Neural progenitor cell (in vitro differentiated cells): ENCODE measurements at regions not wholly inside any gene's neighbourhood (a gene's known extent, or its start where the extent isn't known, plus 50 kb on each side); places are given as distances from the start of the nearest gene placed in this dataset.

ENCODE experiments used
- CTCF ChIP-seq: fragments of 200-600 bp; sonication (generic); IDR thresholded peaks from 2 replicates; pipeline ENCODE4 v1.5.1; 2017; ENCODE audit warnings: antibody characterized with exemption, mild to moderate bottlenecking
- EZH2 ChIP-seq: fragments of 200-600 bp; sonication (generic); IDR thresholded peaks from 2 replicates; pipeline ENCODE4 v1.6.1; 2017; ENCODE audit warnings: antibody characterized with exemption, mild to moderate bottlenecking, moderate library complexity

- TF ChIP-seq CTCF (no peak), EZH2 (no peak)
Observed at GRCh38 chr17:6893382-6894205, 62.1 kb upstream of the TEKT1 start.
